ENCODE measurements at regions not wholly inside any gene's neighbourhood (a gene's known extent, or its start where the extent isn't known, plus 50 kb on each side); places are given as distances from the start of the nearest gene placed in this dataset.

DNA sequence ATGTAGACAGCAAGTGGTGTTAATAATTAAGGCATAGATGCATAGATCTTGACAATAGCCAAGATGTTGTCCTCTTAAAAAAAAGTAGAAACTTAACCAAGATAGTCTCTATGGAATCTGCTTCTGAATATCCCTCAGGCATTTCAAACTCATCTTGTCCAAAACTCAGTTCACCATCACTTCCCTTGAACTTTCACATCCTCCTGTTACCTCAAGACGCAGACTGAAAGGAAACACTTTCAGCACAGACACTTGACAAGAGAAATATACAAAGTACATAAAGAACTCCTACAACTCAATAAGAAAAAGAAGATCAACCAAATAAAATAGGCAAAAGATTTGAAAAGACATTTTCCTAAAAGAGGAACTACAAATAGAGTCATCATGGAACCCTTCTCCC, 451.1 kb downstream of the FOXO1 start:
- POLR2A ChIA-PET = no interaction called here
- CTCF ChIA-PET = no interaction called here

DNA sequence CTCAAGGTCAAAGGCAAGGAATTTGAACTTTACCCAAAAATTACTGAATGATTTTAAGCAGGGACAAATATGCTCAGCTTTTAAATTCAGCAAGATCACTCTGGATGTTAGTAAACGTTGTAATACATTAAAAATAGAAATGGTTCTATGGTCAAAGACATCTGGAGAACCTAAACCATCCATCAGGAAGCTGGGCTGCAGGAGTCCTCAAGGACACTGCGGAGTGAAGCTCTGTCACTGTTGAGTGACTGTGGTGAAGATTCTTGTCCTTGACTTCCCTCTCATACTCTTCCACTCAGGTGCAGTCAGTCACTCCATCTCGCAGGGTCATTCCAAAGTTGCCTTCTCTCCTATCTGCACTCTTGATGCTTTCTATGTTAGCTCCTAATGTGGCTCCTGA, 450.7 kb downstream of the FOXO1 start:
- CTCF ChIA-PET = no interaction called here
- POLR2A ChIA-PET = no interaction called here

DNA sequence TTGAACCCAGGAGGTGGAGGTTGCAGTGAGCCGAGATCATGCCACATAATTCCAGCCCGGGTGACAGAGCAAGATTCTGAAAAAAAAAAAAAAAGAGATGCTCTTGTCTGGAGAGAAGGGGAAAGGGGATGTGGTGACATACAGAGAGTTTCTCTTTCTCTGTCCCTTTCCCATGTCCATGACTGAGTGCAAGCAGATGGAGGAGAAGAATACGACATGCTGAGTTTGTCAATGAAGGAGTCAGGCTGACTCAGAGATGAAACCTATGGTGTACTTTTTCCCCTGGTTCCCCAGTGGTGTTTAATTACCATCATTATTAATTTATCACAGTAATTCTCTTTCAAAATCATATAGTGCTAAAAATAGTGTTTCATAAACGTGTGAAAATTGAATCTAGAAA, 448.8 kb downstream of the FOXO1 start:
- ChIA-PET CTCF (interaction anchor here (1.2 to 1.3 kb wide), 2 partner anchors 10 to 11 kb away, joined by 3 to 4 read pairs; no protein-coding TSS in a partner anchor), POLR2A (no interaction called here)

DNA sequence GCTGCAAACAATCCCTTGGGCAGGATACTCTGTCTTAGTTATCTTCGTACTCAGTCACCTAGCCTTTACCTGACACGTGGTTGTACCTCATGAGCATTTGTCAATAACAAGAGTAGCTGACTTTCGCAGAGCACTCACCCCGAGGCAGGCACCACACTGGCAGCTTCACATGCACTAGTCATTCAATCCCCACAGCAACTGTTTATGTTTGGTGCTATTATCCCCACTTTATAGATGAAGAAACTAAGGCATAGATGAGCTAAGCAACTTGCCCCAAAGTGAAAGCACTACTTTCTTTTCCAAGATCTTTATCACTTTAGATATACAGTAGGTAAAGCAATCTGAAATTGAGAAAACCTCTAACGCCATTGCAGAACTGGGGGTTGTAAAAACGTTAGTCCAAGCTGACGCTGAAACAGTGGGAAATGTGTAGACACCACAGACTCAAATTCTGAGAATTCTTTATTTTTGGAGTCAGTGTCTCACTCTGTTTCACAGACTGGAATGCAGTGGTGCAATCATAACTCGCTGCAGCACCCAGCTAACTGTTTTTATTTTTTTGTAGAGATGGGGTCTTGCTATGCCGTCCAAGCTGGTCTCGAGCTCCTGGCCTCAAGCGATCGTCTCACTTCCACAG, 446.0 kb downstream of the FOXO1 start:
- ChIA-PET POLR2A (no interaction called here), CTCF (interaction anchor here (0.9 to 1.3 kb wide), 3 partner anchors 33 to 461 kb away, joined by 3 to 5 read pairs (median 3); no protein-coding TSS in a partner anchor)

DNA sequence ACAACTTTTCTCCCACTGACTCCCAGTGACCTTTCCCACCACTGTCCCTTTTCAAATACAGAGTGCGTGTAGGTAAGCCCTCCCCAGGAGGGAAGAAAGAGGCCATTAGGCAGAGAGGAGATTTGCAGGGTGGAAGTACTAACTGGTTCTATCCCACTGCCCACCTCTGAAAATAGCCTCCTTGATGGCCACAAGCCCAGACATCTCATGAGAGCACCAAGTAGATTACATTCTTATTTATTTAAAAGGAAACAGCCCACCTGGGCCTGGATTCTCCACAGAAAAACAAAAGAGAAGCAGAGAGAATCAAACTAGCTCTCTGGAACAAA, 445.3 kb downstream of the FOXO1 start:
- ChIA-PET POLR2A (interaction anchor here (1.4 kb wide), 1 partner anchor 444 kb away, joined by 6 read pairs; no protein-coding TSS in a partner anchor), CTCF (interaction anchor here (1.0 to 1.3 kb wide), 2 partner anchors 34 to 161 kb away, joined by 3 to 5 read pairs; no protein-coding TSS in a partner anchor)

DNA sequence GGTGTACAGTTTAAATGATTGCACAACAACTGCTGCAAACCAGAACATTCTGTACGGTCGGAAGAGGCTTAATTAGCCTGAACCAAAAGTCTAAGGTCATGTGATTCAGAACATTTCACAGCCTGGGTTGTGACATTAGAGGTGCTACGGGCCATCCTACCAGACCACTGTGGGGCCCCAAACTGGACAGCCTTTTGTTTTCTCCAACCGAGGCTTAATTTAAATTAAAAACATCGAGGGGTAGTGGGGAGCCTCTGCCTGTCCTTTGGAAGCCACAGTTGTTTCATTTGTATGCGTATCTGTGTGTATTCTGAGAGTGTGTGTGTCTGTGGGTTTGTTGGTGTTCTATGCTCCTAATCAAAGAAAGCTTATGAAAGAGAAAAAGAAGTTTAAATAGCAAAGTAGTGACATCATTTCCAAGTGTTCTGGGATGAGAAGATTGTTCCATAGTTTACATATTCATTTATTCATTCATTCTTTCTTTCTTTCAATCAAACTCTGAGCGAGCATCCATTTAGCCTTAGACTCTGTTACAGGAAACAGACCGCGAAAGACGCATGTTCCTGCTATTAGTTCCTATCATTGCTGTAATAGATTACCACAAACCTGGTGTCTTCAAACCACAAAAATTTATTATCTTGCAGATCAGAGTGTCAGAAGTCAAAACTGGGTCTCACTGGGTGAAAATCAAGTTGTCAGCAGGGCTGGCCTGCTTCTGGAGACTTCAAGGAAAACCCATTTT, 444.8 kb downstream of the FOXO1 start:
- ChIA-PET POLR2A (interaction anchor here (1.4 kb wide), 1 partner anchor 444 kb away, joined by 6 read pairs; no protein-coding TSS in a partner anchor), CTCF (no interaction called here)

DNA sequence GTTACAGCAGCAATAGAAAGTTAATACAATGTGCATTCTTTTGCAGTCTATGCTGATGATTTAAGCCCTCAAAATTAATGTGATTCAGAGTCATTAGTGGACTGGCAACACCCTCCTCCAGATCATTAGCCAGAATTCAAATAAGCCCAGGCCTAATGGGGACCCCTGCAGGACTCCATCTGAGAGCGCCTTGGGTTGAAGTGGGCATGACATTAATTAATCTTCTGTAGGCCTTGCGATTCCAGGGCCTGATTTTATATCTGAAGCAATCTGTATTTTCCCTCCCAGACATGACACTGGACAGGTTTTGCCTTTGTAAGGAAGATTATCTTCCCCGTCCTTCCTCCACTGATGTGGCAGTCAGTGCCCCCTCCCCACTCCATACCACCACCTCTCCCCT, 442.9 kb downstream of the FOXO1 start:
- ChIA-PET CTCF (no interaction called here), POLR2A (no interaction called here)

DNA sequence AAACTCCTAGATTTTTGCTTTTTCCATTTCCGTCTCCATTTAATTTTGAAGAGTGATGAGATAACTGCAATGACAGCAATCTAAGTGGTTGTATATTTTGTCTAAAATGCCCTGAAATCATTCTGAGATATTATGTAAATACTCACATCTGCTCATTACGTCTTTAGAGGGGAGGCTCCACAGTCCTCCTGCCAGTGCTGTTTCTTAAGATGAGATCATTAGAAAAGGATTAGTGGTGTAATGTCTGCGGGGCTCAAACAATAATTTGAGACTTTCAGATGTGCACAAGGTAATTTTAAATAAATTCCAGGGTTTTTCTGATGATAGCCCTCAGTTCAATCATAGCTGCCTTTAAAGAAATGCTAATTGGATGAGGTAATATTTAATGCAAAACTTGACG, 437.9 kb downstream of the FOXO1 start:
- ChIA-PET CTCF (interaction anchor here (1.1 kb wide), 1 partner anchor 10 kb away, joined by 3 read pairs; no protein-coding TSS in a partner anchor), POLR2A (no interaction called here)

DNA sequence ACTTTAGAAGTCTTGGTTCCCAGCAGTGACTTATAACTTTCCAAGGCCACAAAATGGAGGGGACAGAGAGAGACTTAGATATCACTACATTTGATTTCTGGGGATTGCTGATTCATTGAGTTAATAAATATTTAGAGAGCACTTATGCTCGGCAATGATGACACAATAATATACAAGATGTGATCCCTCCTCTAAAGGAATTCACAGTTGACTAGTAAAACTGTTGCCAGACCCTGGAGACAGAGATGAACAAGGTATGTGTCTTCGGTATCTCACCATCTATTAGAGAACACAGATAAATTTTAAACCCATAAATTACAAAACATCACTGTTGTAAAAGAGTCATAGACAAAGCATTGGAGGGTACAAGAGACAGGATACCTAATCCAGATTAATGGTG, 437.5 kb downstream of the FOXO1 start:
- ChIA-PET CTCF (interaction anchor here (1.1 kb wide), 1 partner anchor 11 kb away, joined by 3 read pairs; no protein-coding TSS in a partner anchor), POLR2A (no interaction called here)

DNA sequence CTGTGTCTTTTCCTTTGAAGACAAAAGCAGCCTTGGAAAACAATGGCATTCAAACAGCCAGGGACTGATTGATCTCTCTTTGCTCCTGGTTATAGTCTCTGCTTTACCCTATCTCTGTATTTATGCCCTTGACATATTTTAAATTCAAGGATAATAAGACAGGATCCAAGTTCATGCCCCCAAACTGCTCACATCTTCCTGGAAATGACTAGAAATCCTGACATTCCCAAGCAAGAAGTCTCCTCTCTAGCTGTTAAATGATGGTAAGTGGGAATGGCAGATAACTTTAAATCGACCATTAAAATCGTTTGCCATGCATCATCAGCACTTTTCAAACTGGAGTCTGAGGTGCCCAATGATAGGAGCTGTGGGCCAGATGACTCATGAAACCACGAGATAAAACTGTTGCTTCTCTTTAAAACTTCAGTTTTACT, 435.6 kb downstream of the FOXO1 start:
- ChIA-PET POLR2A (no interaction called here), CTCF (no interaction called here)

DNA sequence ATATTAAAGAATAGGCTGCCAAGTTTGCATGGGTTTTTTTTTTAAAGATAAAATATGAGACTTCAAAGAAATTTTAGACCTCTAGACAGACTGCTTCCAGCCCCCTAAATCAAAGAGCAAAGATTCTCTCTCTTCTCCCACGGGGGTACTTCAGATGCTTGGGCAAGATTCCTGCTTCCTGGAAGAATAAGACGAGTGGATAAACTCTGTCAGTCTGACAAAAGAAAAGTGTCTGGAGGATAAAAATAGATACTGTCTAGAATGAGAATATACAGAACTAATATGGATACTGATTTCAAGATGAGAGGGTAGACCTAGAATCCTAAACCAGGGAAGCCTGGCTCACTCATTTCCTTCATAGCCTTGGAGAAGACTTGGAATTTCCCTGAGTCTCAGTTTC, 435.1 kb downstream of the FOXO1 start:
- ChIA-PET POLR2A (no interaction called here), CTCF (no interaction called here)

DNA sequence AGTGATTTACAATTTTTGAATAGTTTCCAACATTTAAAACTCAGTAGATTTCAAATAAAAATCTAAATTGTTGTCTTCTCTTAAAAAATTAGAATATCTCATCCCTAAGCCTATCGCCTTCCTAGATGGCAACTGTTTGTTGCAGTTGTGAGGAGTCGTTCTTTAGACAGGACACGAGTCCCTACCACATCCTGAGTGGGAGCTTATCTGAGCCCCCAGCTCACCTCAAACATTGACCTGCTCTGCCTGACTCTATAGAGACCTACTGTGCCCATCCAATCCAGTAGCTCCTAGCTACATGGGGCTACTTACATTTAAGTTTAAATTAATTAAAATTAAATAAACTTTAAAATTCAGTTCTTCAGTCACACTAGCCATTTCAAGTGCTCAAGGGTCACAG, 434.7 kb downstream of the FOXO1 start:
- CTCF ChIA-PET = no interaction called here
- POLR2A ChIA-PET = interaction anchor here (0.5 kb wide), 1 partner anchor 401 kb away, joined by 3 read pairs; no protein-coding TSS in a partner anchor

DNA sequence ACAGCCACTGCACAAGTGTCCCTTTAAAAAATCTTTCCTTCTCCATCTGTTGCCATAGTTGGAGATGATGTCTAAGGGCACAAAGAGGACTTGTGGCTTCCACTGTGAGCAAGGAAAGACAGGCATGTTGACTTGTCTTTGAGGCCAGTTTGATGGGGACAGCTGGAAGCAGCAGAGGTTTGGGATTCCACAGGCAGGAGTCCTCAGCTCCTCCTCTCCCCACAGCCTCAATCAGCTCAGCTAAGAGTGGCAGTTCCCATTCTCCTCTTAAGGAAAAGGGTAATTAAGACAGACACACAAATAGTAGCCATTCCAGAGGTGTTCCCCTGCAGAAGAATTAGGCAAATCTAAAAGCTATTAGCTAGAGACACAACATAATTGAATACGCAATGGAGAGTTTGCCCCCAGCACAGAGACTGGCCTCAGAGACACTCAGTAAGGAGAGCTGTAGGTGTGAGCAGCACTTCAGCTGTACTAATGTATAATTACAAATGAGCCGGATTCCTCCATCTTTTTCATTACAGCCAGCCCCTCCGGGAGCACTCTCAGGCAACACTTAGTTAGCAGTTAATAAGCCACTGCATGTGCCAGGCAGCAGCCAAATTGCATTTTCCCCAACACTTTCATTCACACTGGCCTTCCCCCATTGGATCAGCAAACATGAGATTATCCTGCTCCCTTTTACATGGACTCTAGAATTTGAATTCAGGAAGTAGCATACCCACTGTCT, 434.0 kb downstream of the FOXO1 start:
- ChIA-PET POLR2A (interaction anchor here (0.5 kb wide), 1 partner anchor 400 kb away, joined by 3 read pairs; no protein-coding TSS in a partner anchor), CTCF (no interaction called here)

DNA sequence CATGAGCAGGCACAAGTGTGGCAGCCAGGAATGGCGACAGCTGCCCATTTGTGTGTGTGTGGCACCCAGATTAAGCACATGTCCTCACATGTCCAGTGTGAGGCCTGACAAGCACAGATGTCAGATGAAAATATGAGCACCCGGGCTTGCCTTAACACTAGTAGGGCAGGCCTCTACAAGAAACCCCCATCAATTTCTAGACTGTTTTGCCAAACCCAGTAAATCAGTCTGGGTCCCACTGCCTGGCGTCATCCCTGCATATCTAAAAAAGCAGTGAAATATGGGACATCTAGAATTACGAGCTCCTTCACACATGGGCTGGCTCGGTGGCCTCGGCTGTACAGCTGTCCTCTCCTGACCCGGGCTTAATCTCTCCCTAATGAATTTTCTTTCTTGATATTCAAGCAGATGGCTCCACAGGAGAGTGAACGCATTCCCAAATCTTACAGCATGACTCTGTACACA, 432.7 kb downstream of the FOXO1 start:
- ChIA-PET CTCF (no interaction called here), POLR2A (no interaction called here)

DNA sequence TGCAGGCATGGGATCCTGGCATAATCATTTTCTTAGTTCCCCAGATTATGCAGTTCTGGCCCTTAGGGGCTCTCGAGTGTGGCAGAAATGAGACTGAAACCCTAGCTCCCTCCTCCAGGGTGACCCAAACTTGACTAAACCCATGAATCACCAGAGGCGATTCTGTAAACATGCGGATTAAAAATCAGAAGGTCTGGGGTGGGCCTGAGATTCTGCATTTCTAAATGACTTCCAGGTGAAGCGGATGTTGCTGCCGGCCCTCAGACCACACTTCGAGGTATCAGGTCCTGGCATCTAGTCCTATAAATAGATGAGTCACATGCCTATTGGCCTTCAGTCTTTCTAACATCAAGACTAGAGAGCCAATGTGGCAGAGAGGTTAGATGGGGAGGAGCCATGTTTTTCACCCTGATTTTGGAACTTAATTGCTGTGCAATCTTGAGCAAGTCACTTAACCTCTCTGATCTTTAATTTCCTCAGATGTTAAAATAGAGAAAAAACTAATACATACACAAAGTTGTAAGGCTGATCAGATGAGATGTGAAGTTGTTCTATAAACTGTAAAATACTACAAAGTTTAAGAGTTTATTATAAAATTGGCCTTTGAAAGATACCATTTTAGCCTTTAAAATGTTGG, 431.2 kb downstream of the FOXO1 start:
- ChIA-PET POLR2A (no interaction called here), CTCF (no interaction called here)

DNA sequence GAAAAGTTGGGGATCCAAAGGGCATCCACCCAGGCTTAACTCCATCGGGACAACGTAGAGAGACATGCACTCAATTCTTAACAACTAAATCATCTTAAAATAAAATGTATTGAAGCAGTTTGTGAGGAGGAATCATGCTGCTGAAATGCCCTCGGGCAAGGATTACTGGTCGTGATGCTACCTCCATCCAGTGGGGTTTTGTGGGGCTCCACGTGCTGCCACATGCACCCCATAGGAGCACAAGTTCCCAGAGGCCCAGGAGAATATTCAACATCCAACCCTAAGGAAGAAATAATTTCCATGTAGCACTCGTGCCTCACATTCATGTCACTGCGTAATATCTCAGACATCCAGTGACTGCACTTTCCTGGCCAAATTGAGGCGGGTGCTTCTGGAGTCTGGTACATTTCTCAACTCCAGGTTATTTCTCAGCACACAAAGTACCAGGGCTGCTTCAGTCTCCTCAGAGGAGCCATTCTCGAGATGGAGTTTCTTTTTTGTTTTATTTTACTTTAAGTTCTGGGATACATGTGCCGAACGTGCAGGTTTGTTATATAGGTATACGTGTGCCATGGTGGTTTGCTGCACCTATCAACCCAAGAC, 429.8 kb downstream of the FOXO1 start:
- CTCF ChIA-PET = no interaction called here
- POLR2A ChIA-PET = no interaction called here

DNA sequence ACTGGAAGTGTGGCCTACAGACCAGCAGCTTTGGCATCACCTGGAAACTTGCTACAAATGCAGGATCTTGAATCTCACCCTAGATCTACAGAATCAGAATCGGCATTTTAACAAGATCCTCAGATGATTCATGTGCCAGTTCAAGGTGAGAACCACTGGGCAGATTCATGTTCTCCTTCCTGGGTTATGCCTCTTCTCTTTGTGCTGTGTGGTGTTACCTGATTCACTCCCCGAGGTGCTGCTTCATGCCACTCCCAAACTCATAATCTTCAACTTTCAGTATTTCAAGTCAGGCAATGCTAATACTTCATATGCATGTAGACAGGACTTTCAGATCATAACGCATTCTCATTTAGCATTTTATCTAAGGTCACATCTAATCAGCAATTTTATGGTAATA, 427.7 kb downstream of the FOXO1 start:
- ChIA-PET POLR2A (no interaction called here), CTCF (no interaction called here)

DNA sequence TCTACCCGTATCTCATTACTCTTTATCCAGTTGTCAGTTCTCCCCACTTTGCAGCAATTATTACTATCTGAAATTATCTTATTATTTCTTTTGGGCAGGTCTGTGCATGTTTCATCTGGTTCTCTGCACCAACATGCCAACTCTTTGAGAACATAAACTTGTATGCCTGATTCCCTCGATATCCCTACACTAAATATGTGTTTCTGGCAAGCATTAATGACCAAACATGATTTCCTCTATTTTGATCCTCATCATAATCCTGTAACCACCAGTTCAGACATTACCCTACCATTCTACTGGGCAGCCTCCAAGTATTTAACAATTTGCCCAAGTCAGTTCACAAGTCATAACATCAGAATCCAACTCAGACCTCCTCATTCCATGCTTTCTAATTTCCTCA, 426.1 kb downstream of the FOXO1 start:
- POLR2A ChIA-PET = no interaction called here

DNA sequence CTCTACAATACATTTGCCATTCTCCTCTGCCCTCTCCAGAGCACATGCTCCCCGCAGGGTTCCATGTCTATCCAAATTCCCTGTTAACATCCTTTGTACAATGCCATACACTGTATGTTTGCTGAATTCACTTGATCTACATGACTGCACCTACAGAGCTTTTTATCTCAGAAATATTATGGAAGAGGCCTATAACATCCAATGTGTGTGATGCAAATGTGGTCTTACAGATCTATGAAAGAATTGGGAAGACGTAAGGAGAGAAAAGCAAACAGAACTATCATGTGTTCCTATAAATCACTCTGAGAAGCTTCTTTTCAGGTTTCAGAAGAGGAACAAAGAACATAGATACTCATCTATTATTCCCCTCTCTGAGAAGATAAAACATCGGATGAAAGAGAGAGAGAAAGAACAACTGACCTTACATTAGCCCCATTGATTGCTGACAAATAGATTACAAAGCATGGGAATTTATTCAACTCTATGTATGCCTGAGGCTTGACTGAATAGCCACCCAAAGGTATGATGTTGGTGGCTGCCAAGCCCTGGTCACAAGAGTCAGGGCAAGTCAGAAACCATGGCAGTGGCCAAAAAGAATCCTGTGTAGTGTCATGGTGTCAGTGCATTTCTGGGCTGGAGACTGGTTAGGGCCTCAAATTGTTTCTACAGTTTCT, 425.2 kb downstream of the FOXO1 start:
- ChIA-PET POLR2A (no interaction called here), CTCF (no interaction called here)

More for the DNA sequence above, 426.1 kb downstream of the FOXO1 start:
- CTCF ChIA-PET = no interaction called here
